ENCODE measurements at regions not wholly inside any gene's neighbourhood (a gene's known extent, or its start where the extent isn't known, plus 50 kb on each side); places are given as distances from the start of the nearest gene placed in this dataset.
"Not testable (repeated sequence)": the region's sequence is repeated elsewhere in the genome, so short reads cannot be mapped to it uniquely, and the experiment has no call there.

- H3K27me3 Mint-ChIP-seq = no peaks in the 10 kb centered on the region
- DNase-seq = no peak
- peaks cover 96% of the 10 kb centered on the region for H3K36me3 Mint-ChIP-seq
- no peaks in the 10 kb centered on the region for H3K4me1 Mint-ChIP-seq
- H3K9me3 Mint-ChIP-seq = peaks cover 72% of the 10 kb centered on the region
- no peak overlapping the region for H3K4me3 Mint-ChIP-seq
- no peak overlapping the region for H3K27ac Mint-ChIP-seq
Observed at GRCh38 chr15:25092661-25093060, 137.9 kb downstream of the SNRPN start.

- peaks cover 93% of the 10 kb centered on the region for H3K36me3 Mint-ChIP-seq
- H3K27ac Mint-ChIP-seq = no peak overlapping the region
- no peak for DNase-seq
- no peaks in the 10 kb centered on the region for H3K4me1 Mint-ChIP-seq
- H3K27me3 Mint-ChIP-seq = no peaks in the 10 kb centered on the region
- H3K9me3 Mint-ChIP-seq = peaks cover 67% of the 10 kb centered on the region
- no peak overlapping the region for H3K4me3 Mint-ChIP-seq
Observed at GRCh38 chr15:25093455-25094029, 138.8 kb downstream of the SNRPN start.

GRCh38 chr15:25094066-25094465 is 139.3 kb downstream of the SNRPN start:
- Mint-ChIP-seq H3K9me3 (peaks cover 66% of the 10 kb centered on the region), H3K27ac (no peak overlapping the region), H3K27me3 (no peaks in the 10 kb centered on the region), H3K4me1 (no peaks in the 10 kb centered on the region), H3K4me3 (no peak overlapping the region), H3K36me3 (peaks cover 93% of the 10 kb centered on the region)
- no peak for DNase-seq

GRCh38 chr15:25094519-25094918 is 139.7 kb downstream of the SNRPN start:
- no peak for DNase-seq
- Mint-ChIP-seq H3K27ac (no peak overlapping the region), H3K4me3 (no peak overlapping the region), H3K4me1 (no peaks in the 10 kb centered on the region), H3K9me3 (peaks cover 66% of the 10 kb centered on the region), H3K36me3 (peaks cover 93% of the 10 kb centered on the region), H3K27me3 (no peaks in the 10 kb centered on the region)

- DNase-seq = no peak
- H3K36me3 Mint-ChIP-seq = peaks cover 93% of the 10 kb centered on the region
- no peak overlapping the region for H3K27ac Mint-ChIP-seq
- no peak overlapping the region for H3K4me3 Mint-ChIP-seq
- no peaks in the 10 kb centered on the region for H3K4me1 Mint-ChIP-seq
- no peaks in the 10 kb centered on the region for H3K27me3 Mint-ChIP-seq
- peaks cover 60% of the 10 kb centered on the region for H3K9me3 Mint-ChIP-seq
Observed at GRCh38 chr15:25095179-25095578, 140.4 kb downstream of the SNRPN start.

GRCh38 chr15:25099966-25100365 is 145.2 kb downstream of the SNRPN start:
- not testable (repeated sequence) for DNase-seq, H3K4me3 Mint-ChIP-seq, H3K27ac Mint-ChIP-seq, H3K4me1 Mint-ChIP-seq, H3K27me3 Mint-ChIP-seq
- Mint-ChIP-seq H3K36me3 (peaks cover 84% of the 10 kb centered on the region), H3K9me3 (peaks cover 40% of the 10 kb centered on the region)

GRCh38 chr15:25106209-25106608 is 151.4 kb downstream of the SNRPN start:
- Mint-ChIP-seq H3K36me3 (peaks cover 93% of the 10 kb centered on the region), H3K4me3 (no peak overlapping the region), H3K27ac (no peak overlapping the region), H3K9me3 (peaks cover 39% of the 10 kb centered on the region), H3K4me1 (no peaks in the 10 kb centered on the region), H3K27me3 (no peaks in the 10 kb centered on the region)
- DNase-seq = no peak

- H3K27me3 Mint-ChIP-seq = no peaks in the 10 kb centered on the region
- H3K9me3 Mint-ChIP-seq = peaks cover 28% of the 10 kb centered on the region
- no peak overlapping the region for H3K4me3 Mint-ChIP-seq
- no peak for DNase-seq
- H3K4me1 Mint-ChIP-seq = no peaks in the 10 kb centered on the region
- H3K27ac Mint-ChIP-seq = no peak overlapping the region
- peaks cover 14% of the 10 kb centered on the region for H3K36me3 Mint-ChIP-seq
Observed at GRCh38 chr15:25133804-25134203, 179.0 kb downstream of the SNRPN start.

- H3K4me1 Mint-ChIP-seq = no peaks in the 10 kb centered on the region
- no peak overlapping the region for H3K4me3 Mint-ChIP-seq
- no peak for DNase-seq
- no peaks in the 10 kb centered on the region for H3K27me3 Mint-ChIP-seq
- no peak overlapping the region for H3K27ac Mint-ChIP-seq
- H3K9me3 Mint-ChIP-seq = peaks cover 26% of the 10 kb centered on the region
- peaks cover 11% of the 10 kb centered on the region for H3K36me3 Mint-ChIP-seq
Observed at GRCh38 chr15:25134546-25134945, 179.8 kb downstream of the SNRPN start.

GRCh38 chr15:25136119-25136518 is 181.3 kb downstream of the SNRPN start:
- no peak for DNase-seq
- Mint-ChIP-seq H3K36me3 (peaks cover 8% of the 10 kb centered on the region), H3K9me3 (peaks cover 29% of the 10 kb centered on the region), H3K27me3 (no peaks in the 10 kb centered on the region), H3K4me3 (no peak overlapping the region), H3K4me1 (no peaks in the 10 kb centered on the region), H3K27ac (no peak overlapping the region)

- Mint-ChIP-seq H3K27ac (no peak overlapping the region), H3K36me3 (peaks cover 3% of the 10 kb centered on the region), H3K4me1 (no peaks in the 10 kb centered on the region), H3K4me3 (no peak overlapping the region), H3K27me3 (no peaks in the 10 kb centered on the region), H3K9me3 (peaks cover 24% of the 10 kb centered on the region)
- no peak for DNase-seq
Observed at GRCh38 chr15:25137013-25137412, 182.2 kb downstream of the SNRPN start.

- DNase-seq = no peak
- H3K4me3 Mint-ChIP-seq = no peak overlapping the region
- H3K27ac Mint-ChIP-seq = no peak overlapping the region
- H3K27me3 Mint-ChIP-seq = no peaks in the 10 kb centered on the region
- peaks cover 9% of the 10 kb centered on the region for H3K9me3 Mint-ChIP-seq
- H3K36me3 Mint-ChIP-seq = peaks cover 2% of the 10 kb centered on the region
- H3K4me1 Mint-ChIP-seq = no peaks in the 10 kb centered on the region
Observed at GRCh38 chr15:25169318-25169717, 214.5 kb downstream of the SNRPN start.

GRCh38 chr15:25170113-25170731 is 215.4 kb downstream of the SNRPN start:
- Mint-ChIP-seq H3K27ac (no peak overlapping the region), H3K4me3 (no peak overlapping the region), H3K27me3 (no peaks in the 10 kb centered on the region), H3K36me3 (peaks cover 4% of the 10 kb centered on the region), H3K9me3 (peaks cover 15% of the 10 kb centered on the region), H3K4me1 (no peaks in the 10 kb centered on the region)
- no peak for DNase-seq

- Mint-ChIP-seq H3K36me3 (peaks cover 4% of the 10 kb centered on the region), H3K27me3 (no peaks in the 10 kb centered on the region), H3K9me3 (peaks cover 15% of the 10 kb centered on the region), H3K4me3 (no peak overlapping the region), H3K27ac (no peak overlapping the region), H3K4me1 (no peaks in the 10 kb centered on the region)
- DNase-seq = no peak
Observed at GRCh38 chr15:25170781-25171110, 216.0 kb downstream of the SNRPN start.

GRCh38 chr15:25171111-25171811 is 216.5 kb downstream of the SNRPN start:
- H3K36me3 Mint-ChIP-seq = peaks cover 4% of the 10 kb centered on the region
- no peaks in the 10 kb centered on the region for H3K27me3 Mint-ChIP-seq
- no peak overlapping the region for H3K4me3 Mint-ChIP-seq
- peaks cover 13% of the 10 kb centered on the region for H3K9me3 Mint-ChIP-seq
- DNase-seq = no peak
- no peaks in the 10 kb centered on the region for H3K4me1 Mint-ChIP-seq
- H3K27ac Mint-ChIP-seq = no peak overlapping the region
